Stimulated activated CD4-positive, alpha-beta T cell treated with anti-CD3 and anti-CD28 coated beads, Interleukin-1b, Interleukin-23, amount 100 ng/mL, for 1 hour (primary cell): ENCODE measurements at regions not wholly inside any gene's neighbourhood (a gene's known extent, or its start where the extent isn't known, plus 50 kb on each side); places are given as distances from the start of the nearest gene placed in this dataset.

Source experiments
- DNase-seq, 2 donors: peaks; one replicate each; pipeline ENCODE4 v3.0.0-alpha.2; 2020; ENCODE audit warnings: low read depth in 2 of 2

DNA sequence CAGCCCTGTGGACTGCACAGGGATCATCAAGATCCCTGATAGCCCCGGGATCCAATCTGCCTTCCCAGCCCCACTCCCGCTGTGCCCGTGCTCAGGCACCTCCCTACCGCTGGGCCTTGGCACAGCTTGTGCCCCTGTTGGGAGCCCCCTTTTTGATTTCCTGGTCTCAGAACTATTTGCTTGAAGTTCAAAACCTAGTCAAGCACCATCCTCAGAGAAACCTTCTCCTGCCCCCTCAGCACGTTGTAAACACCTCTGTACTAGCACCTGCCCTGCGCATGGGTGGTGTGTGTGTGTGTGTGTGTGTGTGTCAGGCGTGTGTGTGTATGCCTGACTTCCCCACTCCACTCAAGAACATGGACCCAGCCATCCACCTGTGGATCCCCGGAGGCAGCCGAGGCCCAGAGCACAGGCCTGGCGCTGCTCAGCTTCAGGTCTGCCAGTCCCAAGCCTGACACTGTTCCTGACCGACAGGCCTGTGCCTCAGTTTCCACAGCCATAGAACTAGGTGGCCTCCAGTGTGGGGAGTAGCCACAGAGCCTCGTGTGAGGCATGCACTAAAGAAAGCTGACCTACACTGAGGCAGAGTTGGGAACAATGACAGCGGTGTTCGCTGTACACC, 65.5 kb downstream of the ADRA2C start:
- DNase-seq: no peak

DNA sequence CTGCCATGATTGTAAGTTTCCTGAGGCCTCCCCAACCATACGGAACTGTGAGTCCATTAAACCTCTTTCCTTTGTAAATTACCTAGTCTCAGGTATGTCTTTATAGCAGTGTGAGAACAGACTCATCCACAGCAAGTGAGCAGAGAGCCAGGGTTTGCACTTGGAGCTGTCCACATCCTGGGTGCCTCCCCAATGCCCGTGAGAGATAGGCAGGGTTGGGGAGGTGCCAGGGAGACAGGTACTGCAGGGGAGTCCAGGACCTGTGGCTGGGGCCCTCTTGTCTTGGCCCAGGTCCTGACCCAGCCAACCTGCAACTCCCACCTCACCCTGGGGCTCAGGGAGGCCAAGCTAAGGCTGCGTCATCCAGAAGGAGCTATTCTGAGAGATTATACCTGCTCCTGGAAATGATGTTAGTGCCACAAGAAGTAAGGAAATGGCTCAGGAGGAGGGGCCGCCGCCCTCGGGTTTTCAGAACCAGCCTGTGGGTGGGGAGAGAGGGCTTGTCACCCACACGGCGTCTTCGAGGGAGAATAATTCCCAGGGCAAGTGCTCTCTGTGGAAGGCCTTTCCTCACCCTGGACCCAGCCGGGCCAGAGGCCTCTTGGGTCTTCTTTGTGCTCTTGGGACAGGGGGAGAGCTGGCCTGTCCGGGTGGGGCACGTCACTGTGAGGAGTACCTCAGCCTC, 66.5 kb downstream of the ADRA2C start:
- DNase-seq: no peak

DNA sequence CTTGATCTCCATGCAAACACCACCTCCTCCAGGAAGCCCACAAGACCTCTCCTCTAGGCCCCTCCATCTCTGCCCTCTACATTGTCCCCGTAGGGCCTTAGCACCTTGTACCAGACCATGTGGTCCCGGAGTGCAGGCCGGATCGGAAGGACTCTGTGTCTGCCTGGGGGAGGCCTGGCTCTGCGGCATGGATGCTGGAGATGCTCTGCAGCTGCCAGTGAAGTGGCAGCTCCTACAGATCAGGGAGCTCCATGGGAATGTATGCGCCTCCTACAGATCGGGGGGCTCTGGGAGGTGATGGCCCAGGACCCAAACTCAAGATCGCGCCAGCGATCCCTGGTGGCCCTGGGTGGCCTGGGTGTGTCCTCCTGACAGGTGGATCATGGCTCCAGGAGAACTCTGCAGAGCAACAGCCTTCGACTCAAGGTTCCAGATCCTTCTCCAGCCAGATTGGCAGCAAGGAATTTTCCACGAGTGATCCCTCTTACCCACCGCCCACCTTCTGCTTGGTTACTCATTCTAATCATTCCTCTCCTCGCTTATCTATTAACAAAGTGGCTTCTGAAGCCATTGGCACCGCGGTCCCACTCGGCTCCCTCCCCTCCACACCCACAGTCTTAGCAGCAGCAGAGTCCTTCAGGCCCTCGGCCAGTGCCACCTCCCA, 67.3 kb downstream of the ADRA2C start:
- DNase-seq: no peak

DNA sequence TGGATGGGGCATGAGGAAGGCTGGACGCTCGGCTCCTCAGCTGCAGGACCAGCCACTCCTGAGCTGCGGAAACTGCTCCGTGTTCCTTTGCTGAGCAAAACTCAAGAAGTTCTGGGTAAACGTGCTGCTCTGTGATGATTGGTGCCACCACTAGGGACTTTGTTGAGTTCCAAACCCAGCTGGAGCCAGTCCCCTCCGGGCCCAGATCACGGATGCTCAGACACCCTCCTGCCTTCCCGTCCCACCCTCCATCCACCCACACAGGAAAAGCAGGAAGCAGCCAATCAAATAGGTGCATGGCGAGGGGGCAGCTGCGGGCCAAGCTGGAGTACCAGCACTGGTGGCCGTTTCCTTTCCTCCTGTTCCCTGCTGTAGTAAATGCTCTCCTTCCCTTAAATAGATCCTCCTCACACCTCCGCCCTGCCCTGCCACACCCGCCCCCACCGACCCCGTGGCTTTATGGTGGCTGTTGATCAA, 68.0 kb downstream of the ADRA2C start:
- DNase-seq: no peak

DNA sequence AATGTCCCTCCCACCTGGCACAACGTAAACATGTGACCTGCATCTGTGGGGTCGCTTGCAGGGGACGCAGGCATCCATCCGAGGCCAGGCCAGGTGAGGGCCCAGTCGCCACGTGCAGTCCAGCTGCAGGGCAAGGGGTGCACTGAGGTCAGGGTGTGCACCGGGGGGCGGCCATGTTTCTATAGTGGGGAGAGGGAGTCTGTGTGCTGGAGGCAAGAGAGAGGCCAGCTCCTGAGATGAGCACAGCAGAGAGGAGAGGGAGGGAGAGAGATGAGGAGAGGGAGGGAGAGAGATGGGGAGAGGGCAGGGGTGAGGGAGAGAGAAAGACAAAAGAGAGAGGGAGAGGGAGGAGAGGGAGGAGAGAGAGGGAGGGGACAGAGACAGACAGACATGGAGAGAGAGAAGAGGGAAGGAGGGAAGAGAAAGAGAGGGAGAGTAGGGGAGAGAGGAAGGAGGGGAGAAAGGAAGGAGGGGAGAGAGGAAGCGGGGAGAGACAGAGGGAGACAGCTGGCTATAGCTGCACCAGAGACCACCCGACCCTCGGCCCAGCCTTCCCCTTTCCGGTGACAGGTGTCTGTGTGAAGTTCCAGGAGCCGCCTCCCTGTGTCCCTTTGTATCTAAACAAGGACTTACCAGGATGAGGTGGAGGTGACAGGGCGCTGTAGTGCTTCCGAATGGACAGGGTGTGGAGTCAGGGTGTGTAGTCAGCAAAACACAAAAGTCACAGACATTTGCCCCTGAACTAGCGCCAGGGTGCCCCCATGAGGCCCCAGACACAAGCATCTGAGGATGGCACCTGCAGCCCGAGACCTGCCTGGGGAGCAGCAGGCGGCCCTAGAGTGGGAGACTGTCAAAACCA, 68.7 kb downstream of the ADRA2C start:
- DNase-seq: no peak

DNA sequence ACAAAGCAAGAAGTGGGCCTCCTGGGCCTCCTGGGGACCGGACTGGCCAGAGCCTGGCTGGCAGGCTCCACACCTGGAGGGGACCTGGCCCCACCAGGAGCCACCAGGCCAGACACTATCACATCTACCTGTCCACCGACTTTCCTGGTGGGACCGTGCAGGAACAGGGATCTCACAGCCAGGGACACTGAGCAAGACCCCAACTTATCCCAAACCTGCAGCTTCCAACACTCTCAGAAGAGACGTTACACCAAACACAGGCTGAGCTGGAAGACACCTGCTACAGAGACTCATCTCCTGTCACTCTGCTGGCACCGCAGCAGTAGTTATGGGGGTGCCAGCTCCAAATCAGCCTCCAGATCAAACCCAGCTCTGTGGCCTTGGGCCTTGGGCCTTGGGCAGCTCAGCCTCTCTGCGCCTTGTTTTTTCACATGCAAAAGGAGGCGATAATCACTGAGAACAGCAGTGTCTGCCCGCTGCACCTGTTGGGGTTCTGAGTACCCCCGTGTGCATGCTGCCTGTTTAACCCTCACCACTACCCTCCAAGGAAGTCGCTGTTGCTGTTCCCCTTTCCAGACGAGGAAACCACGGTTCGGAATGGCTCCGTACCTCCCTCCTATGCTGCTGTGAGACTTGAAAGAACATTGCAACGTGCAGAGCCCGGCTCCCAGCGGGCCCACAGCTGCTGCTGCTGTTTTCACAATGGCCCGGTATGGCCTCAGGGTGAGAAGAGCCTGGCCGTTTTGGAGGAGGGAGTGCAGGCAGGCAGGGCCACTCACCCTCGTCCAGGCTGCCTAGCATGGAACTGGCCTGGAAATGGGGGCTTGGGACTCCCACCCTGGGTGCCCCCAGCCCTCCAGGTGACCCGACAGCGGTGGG, 69.6 kb downstream of the ADRA2C start:
- DNase-seq: no peak

DNA sequence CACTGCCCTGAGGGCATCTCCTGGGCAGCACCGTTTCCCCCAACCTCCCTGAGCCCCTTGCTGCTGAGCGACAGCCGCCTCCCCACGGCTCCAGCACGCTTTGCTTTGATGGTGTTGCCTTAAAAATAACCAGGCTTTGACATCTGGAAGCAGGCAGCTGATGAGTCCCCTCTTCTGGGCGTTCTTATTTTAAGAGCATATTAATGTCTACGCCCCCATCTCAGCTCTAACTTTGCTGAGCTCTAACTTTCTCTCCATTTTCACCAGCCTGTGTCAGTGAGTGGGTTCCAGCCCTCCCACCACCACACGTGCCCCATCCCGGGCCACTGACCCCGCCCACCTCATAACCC, 70.2 kb downstream of the ADRA2C start:
- DNase-seq: no peak

DNA sequence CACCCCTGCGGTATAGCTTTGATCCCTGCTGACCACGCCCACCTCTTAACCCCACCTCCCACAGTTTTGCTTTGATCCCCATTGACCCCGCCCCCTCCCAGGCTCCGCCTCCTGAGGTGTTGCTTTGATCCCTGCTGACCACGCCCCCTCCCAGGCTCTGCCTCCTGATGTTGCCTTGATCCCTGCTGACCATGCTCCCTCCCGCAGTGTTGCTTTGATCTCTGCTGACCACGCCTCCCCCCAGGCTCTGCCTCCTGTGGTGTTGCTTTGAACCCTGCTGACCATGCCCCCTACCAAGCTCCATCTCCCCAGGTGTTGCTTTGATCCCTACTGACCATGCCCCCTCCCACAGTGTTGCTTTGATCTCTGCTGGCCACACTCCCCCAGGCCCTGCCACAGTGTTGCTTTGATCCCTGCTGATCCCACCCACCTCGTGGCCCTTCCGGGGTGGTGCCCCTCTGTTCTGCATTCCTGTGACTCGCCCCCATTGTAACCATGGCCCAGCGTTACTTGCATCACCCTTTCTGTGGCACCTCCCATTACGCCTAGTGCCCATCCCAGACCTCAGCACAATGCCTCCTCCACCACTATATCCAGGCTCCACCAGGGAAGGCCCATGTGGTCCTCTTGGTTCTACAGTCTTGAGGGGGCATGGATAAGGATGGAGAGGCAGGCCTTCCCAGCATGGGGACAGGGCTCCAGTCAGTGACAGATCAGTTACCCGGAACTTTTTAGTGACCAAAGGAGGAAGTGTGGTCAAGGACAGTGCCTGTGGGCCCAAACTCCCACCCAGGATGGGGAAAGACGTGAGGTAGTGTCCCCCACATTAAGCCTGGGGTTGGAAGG, 70.8 kb downstream of the ADRA2C start:
- DNase-seq: no peak

DNA sequence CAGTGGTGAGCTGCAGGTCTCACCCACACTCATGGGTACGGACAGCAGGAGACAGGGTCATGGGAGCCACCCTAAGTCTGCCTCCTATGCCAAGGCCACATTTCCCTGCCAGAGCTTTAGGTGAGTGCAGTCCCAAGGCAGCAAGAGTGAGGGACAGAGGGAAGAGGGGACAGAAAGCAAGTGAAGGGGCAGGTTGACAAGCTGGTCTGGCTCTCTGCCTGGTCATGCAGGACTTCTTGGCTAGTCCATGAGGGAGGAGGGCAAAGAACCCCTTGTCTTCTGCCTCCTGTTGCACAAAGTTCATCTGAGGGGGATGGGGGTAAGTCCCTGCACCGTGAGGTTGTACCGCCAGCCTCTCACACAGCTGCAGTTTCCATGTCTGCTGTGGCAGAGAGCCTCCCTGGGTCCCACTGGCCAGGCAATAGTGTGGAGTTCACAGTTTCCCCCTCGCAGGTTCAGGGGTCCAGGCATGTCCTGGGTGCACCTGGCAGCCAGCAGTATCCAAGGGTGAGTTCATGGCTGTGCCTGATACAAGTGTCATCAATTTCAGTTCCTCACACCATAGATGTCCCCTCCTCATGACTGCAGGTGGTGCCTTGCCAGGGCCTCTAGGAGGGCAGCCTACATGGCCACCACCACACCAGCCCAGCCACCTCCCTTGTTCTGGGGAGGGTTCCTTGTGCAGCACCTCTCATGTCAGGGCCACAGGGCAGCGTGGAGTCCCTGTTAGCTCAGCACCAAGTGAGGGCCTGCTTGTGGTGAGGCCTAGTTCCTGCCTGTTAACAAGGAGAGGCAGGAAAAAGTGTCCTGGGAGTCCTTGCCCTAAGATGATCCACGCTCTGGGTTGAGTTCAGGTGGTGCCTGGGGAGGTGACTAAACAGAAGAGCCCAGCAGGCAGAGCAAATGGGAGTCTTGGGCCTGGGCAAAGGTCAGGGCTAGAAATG, 72.5 kb downstream of the ADRA2C start:
- no peak for DNase-seq

DNA sequence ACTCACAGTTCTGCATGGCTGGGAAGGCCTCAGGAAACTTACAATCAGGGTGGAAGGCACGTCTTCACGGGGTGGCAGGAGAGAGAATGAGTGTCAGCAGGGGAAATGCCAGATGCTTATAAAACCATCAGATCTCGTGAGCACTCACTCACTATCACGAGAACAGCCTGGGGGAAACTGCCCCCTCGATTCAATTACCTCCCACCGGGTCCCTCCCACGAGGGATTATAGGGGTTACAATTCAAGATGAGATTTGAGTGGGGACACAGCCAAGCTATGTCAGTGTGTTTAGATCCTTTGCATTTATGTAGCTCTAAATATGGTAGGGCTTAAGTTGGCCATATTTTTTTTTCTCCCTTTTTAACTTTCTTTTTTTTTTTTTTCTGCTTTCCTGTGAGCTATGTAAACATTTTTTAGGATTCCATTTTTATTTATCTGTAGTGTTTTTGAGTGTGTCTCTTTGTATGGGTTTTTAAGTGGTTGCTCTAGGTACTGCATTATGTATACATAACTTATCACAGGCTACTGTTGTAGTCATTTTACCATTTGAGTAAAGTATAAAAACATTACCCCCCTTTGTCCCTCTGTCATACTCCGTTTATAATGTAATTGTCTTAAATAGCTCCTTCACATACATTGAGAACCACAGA, 79.0 kb downstream of the ADRA2C start:
- no peak for DNase-seq

DNA sequence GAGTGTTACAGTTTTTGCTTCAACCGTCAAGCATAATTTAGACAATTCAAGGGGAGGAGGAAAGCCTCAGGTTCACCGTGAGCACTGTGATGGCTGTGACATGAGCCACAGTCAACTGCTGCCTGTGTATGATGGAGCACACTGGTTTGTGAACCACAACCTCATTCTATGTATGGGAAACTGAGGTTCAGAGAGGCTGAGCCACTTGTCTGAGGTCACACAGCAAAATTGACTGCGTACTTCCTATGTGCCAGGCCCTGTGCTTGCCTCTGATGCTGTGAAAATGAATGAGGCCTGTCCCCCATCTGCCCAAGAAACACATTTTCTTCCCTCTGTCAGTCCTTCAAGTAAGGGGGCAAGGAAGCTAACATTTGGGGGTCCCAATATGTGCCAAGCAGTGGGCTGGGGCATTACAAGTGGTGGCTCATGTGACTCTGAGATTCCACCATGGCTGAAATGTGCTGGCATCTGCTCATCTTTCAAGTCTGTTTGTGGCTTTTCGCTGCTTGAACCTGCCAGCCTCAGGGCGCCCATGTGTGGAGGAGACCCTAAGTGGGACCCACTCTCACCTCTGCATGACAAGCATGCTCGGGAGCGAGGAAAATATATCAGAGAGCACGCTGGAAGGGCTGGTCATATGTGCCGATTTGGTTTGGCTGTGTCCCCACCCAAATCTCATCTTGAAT, 79.7 kb downstream of the ADRA2C start:
- DNase-seq: no peak

DNA sequence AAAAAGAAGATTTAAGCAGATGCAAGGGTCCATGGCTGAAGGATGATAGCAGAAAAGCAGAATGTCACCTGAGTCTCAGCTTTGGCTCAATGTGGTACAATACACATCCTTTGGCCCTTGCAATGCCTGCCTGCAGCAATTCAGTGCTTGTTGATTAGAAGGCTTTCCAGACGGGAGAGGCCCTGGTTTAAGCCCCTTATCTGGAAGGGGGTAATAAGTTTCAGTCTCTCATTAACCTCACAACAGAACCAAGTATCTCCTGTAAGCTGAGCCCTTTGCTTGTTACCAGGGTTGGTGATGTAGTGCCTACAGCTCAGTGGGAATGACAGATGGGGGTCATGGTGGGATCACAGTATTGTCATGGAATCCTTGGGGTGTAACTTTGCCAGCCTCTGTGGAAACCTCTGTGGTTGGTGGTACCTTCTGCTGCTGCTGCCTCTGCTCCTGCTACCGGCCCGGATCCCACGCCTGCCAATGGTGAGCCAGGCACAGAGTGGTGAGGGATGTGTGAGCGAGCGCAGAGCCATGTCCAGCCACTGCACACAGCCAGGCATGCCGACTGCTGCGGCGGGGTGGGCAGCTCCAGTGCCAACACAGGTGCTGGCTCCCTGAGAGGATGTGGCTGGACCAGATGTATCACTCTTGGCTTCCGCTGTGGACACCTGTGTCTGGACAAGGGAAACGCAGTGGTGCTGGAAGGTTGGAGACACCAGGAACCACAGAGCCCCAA, 81.2 kb downstream of the ADRA2C start:
- no peak for DNase-seq

DNA sequence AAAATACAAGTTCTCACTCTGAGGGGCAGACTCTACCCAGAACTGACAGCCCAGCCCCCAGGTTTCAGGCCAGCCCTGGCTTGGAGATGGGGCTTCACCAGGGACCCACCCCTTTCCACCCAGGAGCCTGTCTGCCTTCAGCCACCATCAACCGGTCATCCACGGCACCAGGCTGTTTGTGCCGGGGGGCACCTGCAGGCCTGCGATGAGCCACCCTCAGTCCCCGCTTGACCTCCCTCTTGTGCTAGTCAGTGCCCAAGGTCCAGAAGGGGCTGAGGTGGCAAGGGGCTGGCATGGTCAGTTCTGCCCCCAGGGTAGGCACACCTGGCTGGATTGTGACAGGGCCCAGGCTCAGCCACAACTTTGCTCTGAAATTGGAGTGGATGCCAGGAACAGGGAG, 82.1 kb downstream of the ADRA2C start:
- DNase-seq: no peak

DNA sequence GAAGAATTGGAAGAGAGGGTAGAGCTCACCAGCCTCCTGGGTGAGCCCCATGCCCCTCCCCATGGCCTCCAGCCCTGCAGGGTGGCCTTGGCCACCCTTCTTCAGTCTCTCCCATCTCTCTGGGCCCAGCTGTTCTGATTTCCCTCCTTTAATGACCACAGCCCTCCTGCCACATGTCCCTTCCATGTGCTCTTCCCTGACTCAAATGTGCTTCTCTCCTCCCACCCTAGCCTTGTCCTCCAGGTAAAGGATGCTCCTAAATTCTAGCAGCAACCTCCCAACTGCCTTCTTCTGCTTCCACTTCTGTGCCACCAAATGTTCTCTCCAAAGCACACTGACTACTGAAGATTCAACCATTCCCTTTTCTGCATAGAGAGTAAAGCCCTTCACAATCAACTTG, 83.0 kb downstream of the ADRA2C start:
- DNase-seq: no peak

DNA sequence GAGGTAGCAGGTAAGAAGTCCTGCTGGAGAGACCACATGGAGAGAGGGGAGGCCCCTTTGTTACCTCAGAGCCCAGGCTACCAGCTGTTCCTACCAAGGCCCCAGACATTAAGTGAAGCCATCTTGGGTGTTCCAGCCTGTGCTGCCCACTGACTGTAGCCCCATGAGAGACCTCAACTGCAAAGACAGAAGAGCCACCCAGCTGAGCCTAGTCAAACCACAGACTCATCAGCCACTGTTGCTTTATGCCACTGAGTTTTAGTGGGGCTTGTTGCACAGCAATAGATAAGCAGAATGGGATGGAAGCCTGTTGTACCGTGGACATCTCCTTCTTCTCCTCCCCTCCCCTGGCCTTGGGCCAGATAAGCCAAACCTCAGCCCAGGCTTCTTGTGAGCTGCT, 83.9 kb downstream of the ADRA2C start:
- DNase-seq: no peak

DNA sequence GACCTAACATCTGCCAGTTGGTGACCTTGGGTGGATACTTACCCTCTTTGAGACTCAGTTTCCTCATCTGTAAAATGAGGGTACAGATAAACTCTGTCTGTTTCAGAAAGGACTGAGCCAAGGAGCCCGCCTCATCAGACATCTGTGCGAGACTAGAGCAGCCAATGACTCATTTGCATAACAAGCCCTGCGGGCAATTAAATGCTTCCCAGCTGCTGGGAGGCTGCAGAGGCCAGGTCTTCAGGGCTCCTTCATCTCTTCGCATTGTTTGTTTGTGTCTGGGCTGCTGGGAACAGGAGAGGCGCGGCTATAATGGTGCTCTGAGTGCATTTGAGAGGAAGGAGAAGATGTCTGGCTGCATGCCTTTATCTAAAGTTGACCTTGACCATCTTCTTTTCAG, 85.0 kb downstream of the ADRA2C start:
- DNase-seq: no peak

DNA sequence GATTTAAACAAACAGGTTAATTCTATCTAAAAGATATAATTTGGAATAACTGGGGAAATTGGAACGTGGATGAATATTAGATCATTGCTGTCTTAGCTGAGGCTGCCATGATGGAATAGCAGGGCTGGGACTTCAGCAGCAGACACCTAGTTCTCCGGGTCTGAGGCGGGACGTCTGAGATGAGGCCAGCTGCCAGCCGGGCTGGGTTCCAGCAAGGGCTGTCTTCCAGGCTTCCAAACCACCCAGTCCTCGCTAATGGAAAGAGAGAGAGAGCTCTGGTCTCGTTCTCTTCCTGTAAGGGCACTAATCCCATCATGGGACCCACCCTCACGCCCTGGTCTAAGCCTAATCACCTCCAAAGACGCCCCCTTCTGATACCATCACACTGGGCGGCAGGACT, 85.7 kb downstream of the ADRA2C start:
- DNase-seq: no peak

DNA sequence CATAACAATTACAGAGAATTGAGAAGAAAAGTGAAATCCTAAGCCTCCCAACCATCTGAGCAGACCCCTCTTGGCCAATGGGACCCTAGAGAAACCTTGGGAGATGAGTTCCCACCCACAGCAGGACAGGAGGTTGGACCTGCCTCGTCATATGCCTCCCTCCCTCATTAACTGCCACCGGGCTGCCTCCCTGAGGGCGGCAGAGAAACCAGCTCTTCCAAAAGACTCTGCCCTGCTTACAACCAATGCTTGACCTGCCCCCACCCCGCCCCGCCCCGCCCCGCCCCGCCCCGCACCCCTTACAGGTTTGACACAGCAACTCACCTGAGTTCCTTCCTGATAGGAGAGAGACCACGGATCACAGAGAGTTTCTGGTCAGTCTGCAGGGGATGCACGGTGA, 86.1 kb downstream of the ADRA2C start:
- DNase-seq: no peak
